PFSK-1 (cell line): ENCODE measurements at regions not wholly inside any gene's neighbourhood (a gene's known extent, or its start where the extent isn't known, plus 50 kb on each side); places are given as distances from the start of the nearest gene placed in this dataset.

Experiments
- FOXP2 ChIP-seq: optimal IDR thresholded peaks from 2 replicates; pipeline ENCODE3; 2011; ENCODE audit warnings: borderline replicate concordance, control low read depth, inconsistent platforms; ENCODE audit not compliant: insufficient read depth; ENCODE audit errors: extremely low read length, extremely low read depth
- POLR2AphosphoS5 ChIP-seq: IDR thresholded peaks from 2 replicates; pipeline ENCODE4 v1.6.1; 2012; ENCODE audit warnings: low read depth, mild to moderate bottlenecking, control low read depth, low read length, moderate library complexity
- REST ChIP-seq, 2 experiments: IDR thresholded peaks; 2 replicates each; pipeline versions ENCODE4 v1.6.1 to v1.8.0; 2011 to 2012; ENCODE audit warnings: low read depth in 2 of 2, low read length in 2 of 2, control low read depth in 1 of 2, inconsistent platforms in 1 of 2, mild to moderate bottlenecking in 1 of 2, moderate library complexity in 1 of 2; ENCODE audit not compliant: insufficient read depth in 1 of 2
- SIN3A ChIP-seq: IDR thresholded peaks from 2 replicates; pipeline ENCODE4 v1.6.1; 2012; ENCODE audit warnings: mild to moderate bottlenecking, low read length, moderate library complexity, borderline replicate concordance; ENCODE audit not compliant: insufficient read depth
- TAF1 ChIP-seq: IDR thresholded peaks from 2 replicates; pipeline ENCODE4 v1.6.1; 2012; ENCODE audit warnings: low read length, control low read depth, borderline replicate concordance; ENCODE audit not compliant: insufficient read depth

- TF ChIP-seq REST (IDR thresholded peaks at IDR 0.05; ENCODE audit: insufficient read depth in 1 of 2, low read depth in 2 of 2, low read length in 2 of 2) (no peak), POLR2AphosphoS5 (no peak), TAF1 (no peak), FOXP2 (no peak), SIN3A (no peak)
Observed at GRCh38 chr19:31109636-31110035, 239.6 kb downstream of the TSHZ3 start.
